Upper lobe of left lung (tissue), 4 donors: ENCODE measurements at regions not wholly inside any gene's neighbourhood (a gene's known extent, or its start where the extent isn't known, plus 50 kb on each side); places are given as distances from the start of the nearest gene placed in this dataset.

Experiments used
- EP300 ChIP-seq, 4 donors: sonication (generic); formaldehyde crosslinking; IDR thresholded peaks; one replicate each; pipeline ENCODE4 v1.5.1; 2017; ENCODE audit warnings: antibody characterized with exemption in 4 of 4, control low read depth in 2 of 4
- POLR2A ChIP-seq, 4 donors: fragments of 450-650 bp; IDR thresholded peaks; one replicate each; pipeline ENCODE4 v1.5.1; 2016 to 2017; ENCODE audit warnings: antibody characterized with exemption in 4 of 4, mild to moderate bottlenecking in 2 of 4
- TF ChIP-seq, protein P1 (sequence below), 6 experiments: fragments of 450-650 bp in 4 of 6; fragments of 200-600 bp in 2 of 6; sonication (generic) in 2 of 6; IDR thresholded peaks; one replicate each; pipeline ENCODE4 v1.5.1; 2016 to 2019; ENCODE audit warnings: antibody characterized with exemption in 6 of 6

DNA sequence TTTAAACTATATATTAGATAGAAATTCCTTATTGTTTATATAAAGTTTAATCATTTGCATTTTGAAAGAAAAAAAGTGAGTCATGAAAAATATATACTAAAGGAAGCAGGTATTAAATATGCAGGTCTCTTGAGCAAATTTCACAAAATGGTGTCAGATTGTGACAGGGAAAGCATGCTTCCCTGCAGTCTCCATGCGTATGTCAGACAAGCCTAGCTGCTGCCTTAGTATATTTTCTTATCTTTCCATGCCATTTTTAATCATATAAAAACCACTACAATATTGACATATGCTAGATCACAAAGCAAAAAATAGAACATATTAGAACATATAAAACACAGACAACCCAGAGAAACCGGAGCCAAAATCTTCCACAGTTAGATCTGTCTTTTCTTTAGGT, 1137.7 kb upstream of the DDX18 start:
- TF ChIP-seq, protein P1, sequence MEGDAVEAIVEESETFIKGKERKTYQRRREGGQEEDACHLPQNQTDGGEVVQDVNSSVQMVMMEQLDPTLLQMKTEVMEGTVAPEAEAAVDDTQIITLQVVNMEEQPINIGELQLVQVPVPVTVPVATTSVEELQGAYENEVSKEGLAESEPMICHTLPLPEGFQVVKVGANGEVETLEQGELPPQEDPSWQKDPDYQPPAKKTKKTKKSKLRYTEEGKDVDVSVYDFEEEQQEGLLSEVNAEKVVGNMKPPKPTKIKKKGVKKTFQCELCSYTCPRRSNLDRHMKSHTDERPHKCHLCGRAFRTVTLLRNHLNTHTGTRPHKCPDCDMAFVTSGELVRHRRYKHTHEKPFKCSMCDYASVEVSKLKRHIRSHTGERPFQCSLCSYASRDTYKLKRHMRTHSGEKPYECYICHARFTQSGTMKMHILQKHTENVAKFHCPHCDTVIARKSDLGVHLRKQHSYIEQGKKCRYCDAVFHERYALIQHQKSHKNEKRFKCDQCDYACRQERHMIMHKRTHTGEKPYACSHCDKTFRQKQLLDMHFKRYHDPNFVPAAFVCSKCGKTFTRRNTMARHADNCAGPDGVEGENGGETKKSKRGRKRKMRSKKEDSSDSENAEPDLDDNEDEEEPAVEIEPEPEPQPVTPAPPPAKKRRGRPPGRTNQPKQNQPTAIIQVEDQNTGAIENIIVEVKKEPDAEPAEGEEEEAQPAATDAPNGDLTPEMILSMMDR (IDR thresholded peaks at IDR 0.05): no peak
- no peak for TF ChIP-seq POLR2A (IDR thresholded peaks at IDR 0.05)
- TF ChIP-seq EP300 (IDR thresholded peaks at IDR 0.05): no peak
